ENCODE measurements at regions not wholly inside any gene's neighbourhood (a gene's known extent, or its start where the extent isn't known, plus 50 kb on each side); places are given as distances from the start of the nearest gene placed in this dataset.
"Not testable (repeated sequence)": the region's sequence is repeated elsewhere in the genome, so short reads cannot be mapped to it uniquely, and the experiment has no call there.

DNA sequence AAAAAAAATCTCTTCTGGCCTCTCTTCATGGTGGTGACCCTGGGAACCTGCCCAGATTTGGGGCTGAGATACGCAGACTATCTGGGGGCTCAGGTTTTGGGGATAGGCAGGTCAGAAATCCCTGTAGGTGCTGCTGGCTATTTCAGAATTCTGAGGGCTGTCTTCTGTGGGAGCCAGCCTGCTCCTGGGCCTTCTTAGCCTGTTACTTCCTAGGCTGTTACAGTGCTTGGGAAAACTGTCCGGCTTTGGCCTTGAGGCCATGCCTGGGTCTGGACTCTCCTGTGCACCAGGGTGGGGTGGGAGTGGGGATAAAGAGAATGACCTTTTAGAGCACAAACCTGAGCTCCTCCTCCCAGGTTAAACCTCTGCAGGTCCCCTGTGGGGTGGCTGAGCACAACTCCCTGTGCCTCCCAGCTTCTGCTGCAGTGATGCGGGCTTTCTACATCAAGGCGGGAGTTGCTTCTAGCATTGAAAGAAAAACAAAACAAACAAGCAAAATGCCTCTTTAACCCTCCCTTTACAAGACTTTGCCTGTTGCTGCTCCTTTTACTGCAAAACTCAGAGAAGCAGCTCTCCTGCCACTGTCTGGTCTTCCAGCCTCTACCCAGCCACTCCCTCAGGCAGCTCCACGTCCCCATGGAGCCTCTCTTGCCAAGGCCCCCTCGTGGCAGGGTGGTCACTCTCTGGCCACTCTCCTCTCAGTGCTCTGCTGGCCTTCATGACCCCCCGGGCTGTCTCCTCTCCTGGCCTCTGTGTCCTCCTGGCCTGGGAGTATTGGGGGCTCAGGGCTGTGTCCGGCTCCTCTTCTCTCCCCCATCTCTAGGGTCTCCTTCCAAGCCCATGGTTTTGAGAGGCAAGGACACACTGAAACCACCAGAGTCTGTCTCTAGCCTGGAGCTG lies 293.0 kb upstream of the HS6ST1 start:
- TF ChIP-seq EZH2 (IDR thresholded peaks at IDR 0.05; ENCODE audit: low read depth) = no peak
- no peaks in the 10 kb centered on the region for H4K20me1 ChIP-seq (ENCODE audit: insufficient read depth)
- H3K4me2 ChIP-seq = no peak overlapping the region
- H3K9me2 ChIP-seq (ENCODE audit: insufficient read depth) = no peaks in the 10 kb centered on the region
- no peaks in the 10 kb centered on the region for H3K79me2 ChIP-seq (ENCODE audit: low read depth)
- no peak overlapping the region for H3K27ac ChIP-seq
- H3K27me3 ChIP-seq (ENCODE audit: insufficient read depth, low read depth) = no peaks in the 10 kb centered on the region
- CTCF ChIA-PET = no interaction called here
- no peaks in the 10 kb centered on the region for H3K9me3 ChIP-seq (ENCODE audit: insufficient read depth, low read depth)
- H3K4me3 ChIP-seq = no peak overlapping the region
- intact Hi-C loops (cut with micrococcal nuclease; ENCODE audit: unreplicated experiment) = no loop called here
- DNase-seq = no peak
- no TSS peak for BruUV-seq (replicated peaks)
- H3K36me3 ChIP-seq (ENCODE audit: low read depth) = no peaks in the 10 kb centered on the region
- H3F3A ChIP-seq (ENCODE audit: insufficient read depth, low read depth) = no peaks in the 10 kb centered on the region
- no peak overlapping the region for H2AFZ ChIP-seq
- POLR2A ChIA-PET (ENCODE audit: unreplicated experiment) = no interaction called here
- H3K4me1 ChIP-seq (replicated peaks; ENCODE audit: insufficient read depth) = no peaks in the 10 kb centered on the region

DNA sequence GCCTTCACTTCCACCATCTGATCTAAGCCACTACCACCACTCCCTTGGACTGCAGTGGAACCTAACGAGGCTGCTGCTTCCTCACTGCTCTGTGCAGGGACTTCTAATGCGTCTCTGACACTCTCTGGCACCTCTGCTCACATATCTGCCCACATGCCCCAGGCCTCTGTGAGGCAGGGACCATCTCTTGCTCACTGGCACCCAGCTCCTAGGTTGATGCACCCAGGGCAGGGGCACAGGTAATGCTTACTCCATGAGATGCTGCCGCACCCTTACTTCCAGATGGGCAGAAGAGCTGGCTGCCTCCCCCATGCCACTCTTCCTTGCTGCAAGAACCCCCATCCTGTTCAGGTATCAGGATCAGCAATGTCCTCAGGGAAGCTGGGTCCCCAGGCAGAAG lies 294.0 kb upstream of the HS6ST1 start:
- intact Hi-C loops (cut with micrococcal nuclease; ENCODE audit: unreplicated experiment) = no loop called here
- no peaks in the 10 kb centered on the region for H3K9me3 ChIP-seq (ENCODE audit: insufficient read depth, low read depth)
- H3K4me1 ChIP-seq (replicated peaks; ENCODE audit: insufficient read depth) = no peaks in the 10 kb centered on the region
- H3K79me2 ChIP-seq (ENCODE audit: low read depth) = no peaks in the 10 kb centered on the region
- H3K36me3 ChIP-seq (ENCODE audit: low read depth) = no peaks in the 10 kb centered on the region
- no peaks in the 10 kb centered on the region for H3F3A ChIP-seq (ENCODE audit: insufficient read depth, low read depth)
- no peak overlapping the region for H3K27ac ChIP-seq
- H2AFZ ChIP-seq = no peak overlapping the region
- TF ChIP-seq, protein P1, sequence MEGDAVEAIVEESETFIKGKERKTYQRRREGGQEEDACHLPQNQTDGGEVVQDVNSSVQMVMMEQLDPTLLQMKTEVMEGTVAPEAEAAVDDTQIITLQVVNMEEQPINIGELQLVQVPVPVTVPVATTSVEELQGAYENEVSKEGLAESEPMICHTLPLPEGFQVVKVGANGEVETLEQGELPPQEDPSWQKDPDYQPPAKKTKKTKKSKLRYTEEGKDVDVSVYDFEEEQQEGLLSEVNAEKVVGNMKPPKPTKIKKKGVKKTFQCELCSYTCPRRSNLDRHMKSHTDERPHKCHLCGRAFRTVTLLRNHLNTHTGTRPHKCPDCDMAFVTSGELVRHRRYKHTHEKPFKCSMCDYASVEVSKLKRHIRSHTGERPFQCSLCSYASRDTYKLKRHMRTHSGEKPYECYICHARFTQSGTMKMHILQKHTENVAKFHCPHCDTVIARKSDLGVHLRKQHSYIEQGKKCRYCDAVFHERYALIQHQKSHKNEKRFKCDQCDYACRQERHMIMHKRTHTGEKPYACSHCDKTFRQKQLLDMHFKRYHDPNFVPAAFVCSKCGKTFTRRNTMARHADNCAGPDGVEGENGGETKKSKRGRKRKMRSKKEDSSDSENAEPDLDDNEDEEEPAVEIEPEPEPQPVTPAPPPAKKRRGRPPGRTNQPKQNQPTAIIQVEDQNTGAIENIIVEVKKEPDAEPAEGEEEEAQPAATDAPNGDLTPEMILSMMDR (conservative IDR thresholded peaks at IDR 0.05) = no peak
- no peak for TF ChIP-seq EZH2 (IDR thresholded peaks at IDR 0.05; ENCODE audit: low read depth)
- DNase-seq = no peak
- H4K20me1 ChIP-seq (ENCODE audit: insufficient read depth) = no peaks in the 10 kb centered on the region
- H3K9me2 ChIP-seq (ENCODE audit: insufficient read depth) = no peaks in the 10 kb centered on the region
- no peak overlapping the region for H3K4me3 ChIP-seq
- no peaks in the 10 kb centered on the region for H3K27me3 ChIP-seq (ENCODE audit: insufficient read depth, low read depth)
- no peak overlapping the region for H3K4me2 ChIP-seq
- ChIA-PET CTCF (no interaction called here), POLR2A (ENCODE audit: unreplicated experiment) (no interaction called here)
- no TSS peak for BruUV-seq (replicated peaks)

DNA sequence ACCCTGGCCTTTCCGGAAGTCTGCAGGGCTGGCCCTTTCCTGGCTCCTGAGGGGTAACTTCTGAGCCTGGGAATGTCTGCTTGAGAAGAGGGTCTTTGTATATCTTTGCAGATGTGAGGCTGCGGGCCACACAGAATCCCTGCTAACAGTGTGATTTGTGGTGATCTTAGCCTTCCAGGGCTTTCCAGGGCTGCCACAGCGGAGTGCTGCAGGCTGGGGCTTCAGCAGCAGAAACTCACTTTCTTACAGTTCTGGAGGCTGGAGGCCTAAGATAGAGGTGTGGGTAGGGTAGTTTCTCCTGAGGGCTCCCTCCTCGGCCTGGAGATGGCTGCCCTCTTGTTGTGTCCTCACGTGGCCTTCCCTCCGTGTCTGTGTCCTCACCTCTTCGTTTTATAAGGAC lies 294.7 kb upstream of the HS6ST1 start:
- POLR2A ChIA-PET (ENCODE audit: unreplicated experiment) = no interaction called here
- no peaks in the 10 kb centered on the region for H3K9me2 ChIP-seq (ENCODE audit: insufficient read depth)
- H3F3A ChIP-seq (ENCODE audit: insufficient read depth, low read depth) = no peaks in the 10 kb centered on the region
- CTCF ChIA-PET = no interaction called here
- H3K4me3 ChIP-seq = no peak overlapping the region
- H4K20me1 ChIP-seq (ENCODE audit: insufficient read depth) = no peaks in the 10 kb centered on the region
- H3K4me2 ChIP-seq = no peak overlapping the region
- H3K4me1 ChIP-seq (replicated peaks; ENCODE audit: insufficient read depth) = no peaks in the 10 kb centered on the region
- no peak overlapping the region for H2AFZ ChIP-seq
- intact Hi-C loops (cut with micrococcal nuclease; ENCODE audit: unreplicated experiment) = no loop called here
- H3K79me2 ChIP-seq (ENCODE audit: low read depth) = no peaks in the 10 kb centered on the region
- no peaks in the 10 kb centered on the region for H3K36me3 ChIP-seq (ENCODE audit: low read depth)
- no TSS peak for BruUV-seq (replicated peaks)
- DNase-seq = no peak
- TF ChIP-seq, protein P1 (conservative IDR thresholded peaks at IDR 0.05) = no peak
- TF ChIP-seq EZH2 (IDR thresholded peaks at IDR 0.05; ENCODE audit: low read depth) = no peak
- H3K27me3 ChIP-seq (ENCODE audit: insufficient read depth, low read depth) = no peaks in the 10 kb centered on the region
- H3K9me3 ChIP-seq (ENCODE audit: insufficient read depth, low read depth) = no peaks in the 10 kb centered on the region
- H3K27ac ChIP-seq = no peak overlapping the region

DNA sequence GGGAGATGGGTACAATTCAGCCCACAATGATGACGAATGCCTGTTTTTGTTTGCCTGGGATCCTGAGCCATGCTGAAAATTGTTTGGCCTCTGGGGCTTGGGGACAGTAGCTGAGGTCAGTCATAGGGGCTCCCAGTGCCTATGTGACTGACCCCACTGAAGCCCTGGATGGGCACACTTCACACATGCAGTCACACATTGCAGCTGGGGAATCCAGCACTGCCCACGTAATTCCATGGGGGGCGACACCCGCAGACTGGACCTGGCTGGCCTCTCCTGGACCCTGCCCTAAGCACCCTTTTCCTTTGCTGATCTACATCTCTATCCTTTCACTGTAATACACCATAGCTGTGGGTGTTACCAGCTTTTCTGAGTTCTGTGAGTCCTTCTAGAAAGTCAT lies 295.2 kb upstream of the HS6ST1 start:
- intact Hi-C loops (cut with micrococcal nuclease; ENCODE audit: unreplicated experiment) = no loop called here
- Histone ChIP-seq H4K20me1 (ENCODE audit: insufficient read depth) (no peaks in the 10 kb centered on the region), H3K4me3 (no peak overlapping the region), H3K27ac (no peak overlapping the region), H3K27me3 (ENCODE audit: insufficient read depth, low read depth) (no peaks in the 10 kb centered on the region), H3F3A (ENCODE audit: insufficient read depth, low read depth) (no peaks in the 10 kb centered on the region), H3K79me2 (ENCODE audit: low read depth) (no peaks in the 10 kb centered on the region), H3K9me2 (ENCODE audit: insufficient read depth) (no peaks in the 10 kb centered on the region), H2AFZ (no peak overlapping the region), H3K4me1 (replicated peaks; ENCODE audit: insufficient read depth) (no peaks in the 10 kb centered on the region), H3K36me3 (ENCODE audit: low read depth) (no peaks in the 10 kb centered on the region), H3K9me3 (ENCODE audit: insufficient read depth, low read depth) (no peaks in the 10 kb centered on the region), H3K4me2 (no peak overlapping the region)
- no TSS peak for BruUV-seq (replicated peaks)
- DNase-seq = no peak
- TF ChIP-seq EZH2 (IDR thresholded peaks at IDR 0.05; ENCODE audit: low read depth) = no peak
- TF ChIP-seq, protein P1 (conservative IDR thresholded peaks at IDR 0.05) = no peak
- POLR2A ChIA-PET (ENCODE audit: unreplicated experiment) = no interaction called here
- CTCF ChIA-PET = no interaction called here

DNA sequence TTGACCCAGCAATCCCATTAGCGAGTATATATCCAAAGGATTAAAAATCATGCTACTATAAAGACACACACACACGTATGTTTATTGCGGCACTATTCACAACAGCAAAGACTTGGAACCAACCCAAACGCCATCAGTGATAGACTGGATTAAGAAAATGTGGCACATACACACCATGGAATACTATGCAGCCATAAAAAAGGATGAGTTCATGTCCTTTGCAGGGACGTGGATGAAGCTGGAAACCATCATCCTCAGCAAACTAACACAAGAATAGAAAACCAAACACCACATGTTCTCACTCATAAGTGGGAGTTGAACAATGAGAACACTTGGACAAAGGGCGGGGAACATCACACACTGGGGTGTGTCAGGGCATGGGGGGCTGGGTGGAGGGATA lies 296.2 kb upstream of the HS6ST1 start:
- H2AFZ ChIP-seq; H3K36me3 ChIP-seq (ENCODE audit: low read depth); H3K9me3 ChIP-seq (ENCODE audit: insufficient read depth, low read depth); BruUV-seq (replicated peaks); H3K9me2 ChIP-seq (ENCODE audit: insufficient read depth); H3K27me3 ChIP-seq (ENCODE audit: insufficient read depth, low read depth); H3K4me2 ChIP-seq; DNase-seq; H3K79me2 ChIP-seq (ENCODE audit: low read depth); H3K4me3 ChIP-seq; CTCF ChIA-PET; POLR2A ChIA-PET (ENCODE audit: unreplicated experiment); H3K27ac ChIP-seq; H4K20me1 ChIP-seq (ENCODE audit: insufficient read depth); H3F3A ChIP-seq (ENCODE audit: insufficient read depth, low read depth); H3K4me1 ChIP-seq (replicated peaks; ENCODE audit: insufficient read depth); intact Hi-C loops (cut with micrococcal nuclease; ENCODE audit: unreplicated experiment): not testable (repeated sequence)
